Activated T-helper 1 cell treated with anti-CD3 and anti-CD28 coated beads, Interleukin-2, amount 50 U/mL, for 16 hours (primary cell): ENCODE measurements at regions not wholly inside any gene's neighbourhood (a gene's known extent, or its start where the extent isn't known, plus 50 kb on each side); places are given as distances from the start of the nearest gene placed in this dataset.

ENCODE experiments used
- DNase-seq, 2 donors: peaks; one replicate each; pipeline ENCODE4 v3.0.0-alpha.2; 2020; ENCODE audit warnings: low read depth in 1 of 2, low spot score in 1 of 2

DNA sequence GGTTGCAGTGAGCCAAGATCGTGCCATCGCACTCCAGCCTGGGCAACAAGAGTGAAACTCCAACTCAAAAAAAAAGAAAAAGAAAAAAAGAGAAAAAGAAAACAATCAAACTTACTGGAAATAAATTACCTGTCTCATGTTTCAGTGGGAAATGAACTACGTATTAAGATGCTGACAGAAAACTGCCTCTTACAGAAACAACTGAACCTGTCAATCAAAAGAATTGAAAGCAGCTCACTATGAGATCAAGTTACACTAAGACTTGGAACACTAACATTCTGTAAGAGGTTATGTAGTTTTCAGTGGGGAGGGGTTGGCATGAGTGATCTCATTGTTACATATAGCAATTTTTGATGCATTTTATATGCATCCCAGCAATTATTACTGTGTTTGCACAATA, 64.4 kb upstream of the SPATA31E1 start:
- DNase-seq, result no peak

DNA sequence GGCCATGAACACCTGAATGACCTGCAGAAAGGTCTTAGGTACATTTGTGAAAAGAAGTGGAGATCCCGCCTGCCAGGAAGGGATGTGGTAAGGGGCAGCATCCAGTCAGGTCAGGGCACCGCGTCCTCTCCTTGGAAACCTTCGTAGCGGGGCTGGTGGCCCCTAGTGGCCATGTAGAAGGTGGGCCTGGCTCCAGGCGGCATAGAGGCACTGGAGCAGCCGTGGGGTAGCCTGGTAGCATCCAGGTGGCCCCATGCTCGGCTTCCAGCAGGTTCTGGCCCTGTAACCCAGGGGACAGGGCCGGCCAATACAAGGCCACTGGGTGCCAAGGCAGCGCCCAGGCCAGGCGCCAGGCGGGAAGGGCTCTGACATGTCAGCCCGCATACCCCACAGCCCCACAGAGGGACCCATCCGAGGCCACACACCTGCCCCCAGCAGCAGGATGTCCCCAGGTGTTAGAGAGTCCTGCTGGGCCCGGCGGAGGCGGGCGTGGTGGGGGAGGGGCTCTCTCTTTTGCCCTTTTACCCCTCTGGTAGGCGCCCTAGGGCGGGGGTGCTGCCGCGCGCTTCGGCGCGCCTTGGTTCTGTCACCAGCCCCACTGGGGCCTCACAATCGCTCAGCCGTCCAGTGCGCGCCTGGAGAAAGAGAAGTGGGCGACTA, 58.3 kb upstream of the SPATA31E1 start:
- DNase-seq, result no peak

DNA sequence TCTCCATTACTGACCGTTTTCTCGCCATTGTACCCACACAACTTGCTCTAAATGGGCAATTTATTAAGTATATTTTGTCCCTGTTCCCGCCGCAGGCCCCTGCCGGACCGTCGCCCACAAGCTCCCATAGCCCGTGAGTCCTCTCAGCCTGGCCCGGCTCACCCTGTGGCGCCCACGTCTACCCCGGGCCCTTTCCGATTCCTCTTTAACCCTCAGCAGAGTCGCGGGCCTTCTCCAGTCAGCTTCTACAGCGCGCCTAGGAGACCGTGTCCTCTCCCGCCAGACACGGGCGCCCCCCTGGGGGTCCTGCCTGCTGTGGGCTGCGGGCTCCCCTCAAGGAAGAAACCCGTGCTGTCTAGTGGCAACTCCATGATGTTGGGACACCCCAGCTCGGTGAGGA, 57.8 kb upstream of the SPATA31E1 start:
- DNase-seq, result no peak

DNA sequence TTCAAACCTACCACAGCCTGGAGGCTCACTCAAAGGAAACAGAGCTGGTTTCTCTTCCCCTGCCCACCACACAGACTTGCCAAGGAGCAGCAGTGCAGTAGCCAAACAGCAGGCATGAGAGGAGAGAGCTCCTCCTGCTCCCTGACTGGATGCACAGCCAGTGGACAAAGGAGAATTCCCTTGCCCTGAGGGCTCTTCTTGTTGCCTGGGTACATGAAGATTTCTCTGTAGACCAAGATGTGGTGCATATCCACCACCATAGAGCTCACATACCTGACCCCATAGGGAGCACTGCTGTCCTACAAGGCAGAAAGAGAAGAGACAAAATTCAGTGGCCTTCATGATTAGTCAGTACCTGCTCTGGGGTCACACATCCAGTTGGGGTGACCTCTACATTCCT, 56.3 kb upstream of the SPATA31E1 start:
- DNase-seq, result no peak

DNA sequence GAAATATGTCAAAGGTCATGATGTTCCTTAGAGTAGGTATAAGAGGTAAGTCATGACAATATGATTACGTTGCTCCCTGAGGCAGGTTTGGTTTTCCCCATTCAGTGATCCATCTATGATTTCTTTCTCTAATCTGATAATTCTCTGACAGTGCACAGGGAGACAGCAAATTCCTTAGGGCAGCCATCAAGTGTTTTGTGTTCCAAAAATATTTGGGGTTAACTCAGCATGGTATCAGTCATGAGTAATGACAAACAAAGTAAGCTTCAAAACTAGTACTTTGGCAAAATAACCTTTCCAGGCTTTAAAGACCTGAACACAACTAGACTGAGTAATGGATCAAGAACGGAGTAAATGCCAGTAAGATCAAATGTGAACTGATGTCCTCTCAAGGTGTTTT, 55.3 kb upstream of the SPATA31E1 start:
- no peak for DNase-seq

DNA sequence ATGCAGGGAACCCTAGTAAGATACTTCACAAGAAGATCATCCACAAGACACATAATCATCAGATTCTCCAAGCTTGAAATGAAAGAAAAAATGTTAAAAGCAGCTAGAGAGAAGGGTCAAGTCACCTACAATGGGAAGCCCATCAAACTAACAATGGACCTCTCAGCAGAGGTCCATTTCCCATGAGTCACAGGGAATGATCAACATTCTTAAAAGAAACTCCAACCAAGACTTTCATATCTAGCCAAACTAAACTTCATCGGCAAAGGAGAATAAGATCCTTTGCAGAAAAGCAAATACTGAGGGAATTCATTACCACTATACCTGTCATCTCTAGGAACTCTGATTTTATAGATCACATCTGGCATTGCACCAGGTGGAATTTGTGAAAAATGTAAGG, 52.9 kb upstream of the SPATA31E1 start:
- no peak for DNase-seq

DNA sequence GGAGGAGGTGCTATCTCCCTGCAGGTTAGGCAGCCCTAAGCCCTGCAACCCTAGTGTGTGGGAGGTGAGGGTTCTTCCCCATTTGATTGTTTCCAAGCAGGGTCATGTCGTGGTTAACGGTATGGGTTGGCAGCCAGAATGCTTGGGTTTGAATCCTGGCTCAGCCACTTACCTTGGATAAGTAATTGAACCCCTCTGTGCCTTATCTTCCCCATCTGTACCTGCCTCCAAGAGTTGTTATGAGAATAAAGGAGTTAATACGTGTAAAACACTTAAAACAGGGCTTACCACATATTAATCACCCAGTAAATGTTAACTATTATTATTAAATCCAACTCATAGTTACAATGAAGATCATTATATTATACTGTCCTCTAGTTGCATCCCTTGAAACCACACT, 52.2 kb upstream of the SPATA31E1 start:
- DNase-seq, result no peak

DNA sequence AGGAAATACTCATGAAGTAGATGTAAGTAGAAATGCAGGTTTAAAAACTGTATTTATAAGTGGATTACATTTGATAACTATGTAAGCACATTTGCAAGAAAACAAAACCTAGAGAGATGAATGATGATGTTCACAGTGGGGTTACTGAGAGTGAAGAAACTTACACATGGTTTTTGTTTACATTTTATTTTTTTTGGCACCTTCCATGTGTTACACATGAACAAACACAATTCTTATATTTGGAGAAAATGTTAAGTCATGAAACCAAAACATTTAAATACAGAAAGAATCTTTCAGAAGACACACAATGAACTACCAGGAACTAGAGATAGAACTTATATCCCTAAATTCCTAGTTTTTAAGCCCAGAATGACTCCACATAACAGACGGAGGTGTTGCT, 51.5 kb upstream of the SPATA31E1 start:
- DNase-seq, result no peak
